HEK293 (cell line): ENCODE measurements at regions not wholly inside any gene's neighbourhood (a gene's known extent, or its start where the extent isn't known, plus 50 kb on each side); places are given as distances from the start of the nearest gene placed in this dataset.

ENCODE experiments used
- CTCF ChIA-PET: fragments of 350-600 bp; formaldehyde crosslinking; extraction: SDS; loops from one replicate; lab custom pipeline; 2021; ENCODE audit warnings: antibody characterized with exemption; lab: Yijun Ruan, JAX
- POLR2A ChIA-PET: fragments of 300-600 bp; formaldehyde crosslinking; extraction: SDS; loops from one replicate; lab custom pipeline; 2020; ENCODE audit warnings: antibody characterized with exemption, inconsistent platforms; lab: Yijun Ruan, JAX
- H3K27ac ChIP-seq: fragments of 200-500 bp; sonication (Bioruptor generic); 2 replicates; pipeline ENCODE4 v1.5.1; 2014; ENCODE audit warnings: low read depth, low read length, control low read depth, inconsistent platforms; ENCODE audit errors: extremely low read depth
- H3K36me3 ChIP-seq, 2 experiments: fragments of 200-500 bp in 1 of 2; sonication (Bioruptor generic) in 1 of 2; 1 replicate in 1 of 2; 2 replicates in 1 of 2; pipeline ENCODE4 v1.5.1; 2014 to 2017; ENCODE audit warnings: inconsistent platforms in 2 of 2, low read length in 2 of 2; ENCODE audit not compliant: control insufficient read depth in 2 of 2, insufficient read depth in 1 of 2
- H3K4me1 ChIP-seq: fragments of 200-500 bp; sonication (Bioruptor generic); 2 replicates; pipeline ENCODE4 v1.5.1; 2014; ENCODE audit warnings: mild to moderate bottlenecking, low read length, inconsistent platforms; ENCODE audit not compliant: control insufficient read depth, insufficient read depth
- H3K4me3 ChIP-seq: 2 replicates; pipeline ENCODE4 v1.5.1; 2011; ENCODE audit warnings: low read depth, mild to moderate bottlenecking, control low read depth, low read length, moderate library complexity
- H3K9me3 ChIP-seq: fragments of 200-500 bp; sonication (Bioruptor generic); 2 replicates; pipeline ENCODE4 v1.5.1; 2014; ENCODE audit warnings: low read depth, low read length, inconsistent platforms; ENCODE audit not compliant: control insufficient read depth, insufficient read depth
- EGR2 ChIP-seq: fragments of 450-650 bp; formaldehyde crosslinking; IDR thresholded peaks from 2 replicates; pipeline ENCODE4 v1.5.1; 2016; ENCODE audit warnings: low read depth, missing biosample characterization, missing genetic modification characterization
- SCRT1 ChIP-seq: fragments of 450-650 bp; formaldehyde crosslinking; IDR thresholded peaks from 2 replicates; pipeline ENCODE4 v1.5.1; 2016; ENCODE audit warnings: missing biosample characterization, missing genetic modification characterization, borderline replicate concordance
- ZNF155 ChIP-seq: fragments of 450-650 bp; formaldehyde crosslinking; IDR thresholded peaks from 2 replicates; pipeline ENCODE4 v1.5.1; 2016; ENCODE audit warnings: missing biosample characterization, missing genetic modification characterization
- ZNF169 ChIP-seq: fragments of 450-650 bp; formaldehyde crosslinking; IDR thresholded peaks from 2 replicates; pipeline ENCODE4 v1.5.1; 2016; ENCODE audit warnings: missing biosample characterization, missing genetic modification characterization
- ZNF184 ChIP-seq: fragments of 450-650 bp; IDR thresholded peaks from 2 replicates; pipeline ENCODE4 v1.5.1; 2018; ENCODE audit warnings: missing biosample characterization, mild to moderate bottlenecking, missing genetic modification characterization
- ZNF221 ChIP-seq: fragments of 450-650 bp; formaldehyde crosslinking; IDR thresholded peaks from 2 replicates; pipeline ENCODE4 v1.5.1; 2017; ENCODE audit warnings: missing biosample characterization, missing genetic modification characterization, borderline replicate concordance
- ZNF302 ChIP-seq: fragments of 450-650 bp; formaldehyde crosslinking; IDR thresholded peaks from 2 replicates; pipeline ENCODE4 v1.5.1; 2016; ENCODE audit warnings: missing biosample characterization, missing genetic modification characterization, low read depth
- ZNF37A ChIP-seq: fragments of 450-650 bp; IDR thresholded peaks from 2 replicates; pipeline ENCODE4 v1.5.1; 2018; ENCODE audit warnings: missing biosample characterization, missing genetic modification characterization
- ZNF423 ChIP-seq: fragments of 450-650 bp; formaldehyde crosslinking; IDR thresholded peaks from 2 replicates; pipeline ENCODE4 v1.5.1; 2016; ENCODE audit warnings: missing biosample characterization, missing genetic modification characterization
- ZNF473 ChIP-seq: fragments of 450-650 bp; formaldehyde crosslinking; IDR thresholded peaks from 2 replicates; pipeline ENCODE4 v1.5.1; 2017; ENCODE audit warnings: missing biosample characterization, missing genetic modification characterization
- ZNF510 ChIP-seq: fragments of 450-650 bp; formaldehyde crosslinking; IDR thresholded peaks from 2 replicates; pipeline ENCODE4 v1.5.1; 2018; ENCODE audit warnings: mild to moderate bottlenecking, missing genetic modification characterization, missing biosample characterization; ENCODE audit not compliant: insufficient replicate concordance
- ZNF518A ChIP-seq: fragments of 450-650 bp; formaldehyde crosslinking; conservative IDR thresholded peaks from 2 replicates; pipeline ENCODE4 v1.5.1; 2016; ENCODE audit warnings: low read depth, missing biosample characterization, missing genetic modification characterization
- ZNF521 ChIP-seq: fragments of 450-650 bp; formaldehyde crosslinking; IDR thresholded peaks from 2 replicates; pipeline ENCODE4 v1.5.1; 2017; ENCODE audit warnings: missing biosample characterization, mild to moderate bottlenecking, missing genetic modification characterization
- ZNF560 ChIP-seq: fragments of 450-650 bp; formaldehyde crosslinking; IDR thresholded peaks from 2 replicates; pipeline ENCODE4 v1.5.1; 2017; ENCODE audit warnings: missing biosample characterization, missing genetic modification characterization, borderline replicate concordance
- ZNF571 ChIP-seq: fragments of 450-650 bp; formaldehyde crosslinking; IDR thresholded peaks from 2 replicates; pipeline ENCODE4 v1.5.0; 2017; ENCODE audit warnings: missing biosample characterization, missing genetic modification characterization
- ZNF600 ChIP-seq: fragments of 450-650 bp; formaldehyde crosslinking; IDR thresholded peaks from 2 replicates; pipeline ENCODE4 v1.5.1; 2016; ENCODE audit warnings: missing biosample characterization, missing genetic modification characterization
- ZNF629 ChIP-seq: fragments of 450-650 bp; formaldehyde crosslinking; IDR thresholded peaks from 2 replicates; pipeline ENCODE4 v1.5.1; 2017; ENCODE audit warnings: missing biosample characterization, missing genetic modification characterization
- ZNF658 ChIP-seq: fragments of 450-650 bp; formaldehyde crosslinking; IDR thresholded peaks from 2 replicates; pipeline ENCODE4; 2016; ENCODE audit warnings: missing biosample characterization, missing genetic modification characterization
- ZNF768 ChIP-seq: fragments of 450-650 bp; formaldehyde crosslinking; IDR thresholded peaks from 2 replicates; pipeline ENCODE4 v1.5.1; 2018; ENCODE audit warnings: missing biosample characterization, mild to moderate bottlenecking, missing genetic modification characterization
- ZNF785 ChIP-seq: fragments of 450-650 bp; formaldehyde crosslinking; IDR thresholded peaks from 2 replicates; pipeline ENCODE4 v1.5.1; 2016; ENCODE audit warnings: missing biosample characterization, missing genetic modification characterization
- ZSCAN30 ChIP-seq: fragments of 450-650 bp; IDR thresholded peaks from 2 replicates; pipeline ENCODE4 v1.5.1; 2018; ENCODE audit warnings: missing biosample characterization, mild to moderate bottlenecking, missing genetic modification characterization, moderate library complexity
- TF ChIP-seq, protein P1 (sequence below): fragments of 450-650 bp; formaldehyde crosslinking; IDR thresholded peaks from 2 replicates; pipeline ENCODE4 v1.5.1; 2016; ENCODE audit warnings: missing biosample characterization, missing genetic modification characterization, low read depth

GRCh38 chr1:105337420-105337819 is 1587.7 kb downstream of the AMY1C start (continued):
- TF ChIP-seq ZNF560 (tag by site-specific recombination) (no peak), ZNF785 (no peak), ZSCAN30 (no peak), ZNF155 (tag by site-specific recombination) (no peak), ZNF169 (tag by site-specific recombination) (no peak), ZNF629 (tag by site-specific recombination) (no peak), ZNF221 (tag by site-specific recombination) (no peak), ZNF37A (tag by site-specific recombination) (no peak), ZNF768 (tag by site-specific recombination) (no peak)

GRCh38 chr1:105343317-105343716 is 1593.6 kb downstream of the AMY1C start:
- CTCF ChIA-PET = interaction anchor here (0.5 kb wide), 1 partner anchor 21 kb away, joined by 3 read pairs; no protein-coding TSS in a partner anchor
- H3K36me3 ChIP-seq = no peaks in the 10 kb centered on the region
- TF ChIP-seq ZNF302 (no peak), EGR2 (tag by site-specific recombination) (no peak), ZNF521 (tag by site-specific recombination) (no peak), SCRT1 (tag by site-specific recombination) (no peak), ZNF423 (tag by site-specific recombination) (no peak), ZNF518A (tag by site-specific recombination) (no peak), ZNF658 (no peak), ZNF571 (tag by site-specific recombination) (no peak), ZNF510 (tag by site-specific recombination) (no peak), ZNF473 (tag by site-specific recombination) (no peak)
- TF ChIP-seq, all 188 proteins: peak for 0
- POLR2A ChIA-PET = no interaction called here
- no peaks in the 10 kb centered on the region for H3K4me1 ChIP-seq
- no peak overlapping the region for H3K27ac ChIP-seq
- H3K9me3 ChIP-seq = no peaks in the 10 kb centered on the region
- H3K4me3 ChIP-seq = no peak overlapping the region

DNA sequence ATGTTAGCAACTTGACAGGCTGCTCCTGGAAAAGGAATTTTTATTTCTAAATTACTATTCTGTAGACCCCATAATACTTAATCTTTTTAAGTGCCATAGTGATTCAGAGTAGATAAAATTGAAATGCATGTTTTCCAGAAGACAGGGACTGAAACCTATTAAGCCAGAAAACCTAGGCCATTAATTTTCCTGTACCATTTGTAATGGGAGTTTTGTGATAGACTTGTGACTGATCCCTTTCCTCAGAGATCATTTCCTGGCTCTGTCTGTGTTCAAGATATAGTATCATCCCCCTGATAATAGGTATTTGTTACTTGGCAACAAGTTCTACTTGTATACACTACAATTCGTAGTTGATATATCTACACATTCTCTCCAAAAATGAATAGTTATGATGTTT is 1609.8 kb downstream of the AMY1C start:
- CTCF ChIA-PET = no interaction called here
- no peaks in the 10 kb centered on the region for H3K4me1 ChIP-seq
- POLR2A ChIA-PET = no interaction called here
- TF ChIP-seq, protein P1, sequence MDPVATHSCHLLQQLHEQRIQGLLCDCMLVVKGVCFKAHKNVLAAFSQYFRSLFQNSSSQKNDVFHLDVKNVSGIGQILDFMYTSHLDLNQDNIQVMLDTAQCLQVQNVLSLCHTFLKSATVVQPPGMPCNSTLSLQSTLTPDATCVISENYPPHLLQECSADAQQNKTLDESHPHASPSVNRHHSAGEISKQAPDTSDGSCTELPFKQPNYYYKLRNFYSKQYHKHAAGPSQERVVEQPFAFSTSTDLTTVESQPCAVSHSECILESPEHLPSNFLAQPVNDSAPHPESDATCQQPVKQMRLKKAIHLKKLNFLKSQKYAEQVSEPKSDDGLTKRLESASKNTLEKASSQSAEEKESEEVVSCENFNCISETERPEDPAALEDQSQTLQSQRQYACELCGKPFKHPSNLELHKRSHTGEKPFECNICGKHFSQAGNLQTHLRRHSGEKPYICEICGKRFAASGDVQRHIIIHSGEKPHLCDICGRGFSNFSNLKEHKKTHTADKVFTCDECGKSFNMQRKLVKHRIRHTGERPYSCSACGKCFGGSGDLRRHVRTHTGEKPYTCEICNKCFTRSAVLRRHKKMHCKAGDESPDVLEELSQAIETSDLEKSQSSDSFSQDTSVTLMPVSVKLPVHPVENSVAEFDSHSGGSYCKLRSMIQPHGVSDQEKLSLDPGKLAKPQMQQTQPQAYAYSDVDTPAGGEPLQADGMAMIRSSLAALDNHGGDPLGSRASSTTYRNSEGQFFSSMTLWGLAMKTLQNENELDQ (tag by site-specific recombination) = no peak
- TF ChIP-seq ZNF600 (tag by site-specific recombination) (no peak), ZNF184 (tag by site-specific recombination) (no peak)
- H3K27ac ChIP-seq = no peak overlapping the region
- no peak overlapping the region for H3K4me3 ChIP-seq
- no peaks in the 10 kb centered on the region for H3K9me3 ChIP-seq
- no peaks in the 10 kb centered on the region for H3K36me3 ChIP-seq
